Fibroblast of skin of abdomen (primary cell): ENCODE measurements at regions not wholly inside any gene's neighbourhood (a gene's known extent, or its start where the extent isn't known, plus 50 kb on each side); places are given as distances from the start of the nearest gene placed in this dataset.
A peak's percentile ranks its signal among the peaks of the same experiment; 100 is the strongest.
"Not testable (repeated sequence)": the region's sequence is repeated elsewhere in the genome, so short reads cannot be mapped to it uniquely, and the experiment has no call there.

Experiments
- DNase-seq: peaks from one replicate; pipeline ENCODE4 v3.0.0-alpha.2; 2013

DNA sequence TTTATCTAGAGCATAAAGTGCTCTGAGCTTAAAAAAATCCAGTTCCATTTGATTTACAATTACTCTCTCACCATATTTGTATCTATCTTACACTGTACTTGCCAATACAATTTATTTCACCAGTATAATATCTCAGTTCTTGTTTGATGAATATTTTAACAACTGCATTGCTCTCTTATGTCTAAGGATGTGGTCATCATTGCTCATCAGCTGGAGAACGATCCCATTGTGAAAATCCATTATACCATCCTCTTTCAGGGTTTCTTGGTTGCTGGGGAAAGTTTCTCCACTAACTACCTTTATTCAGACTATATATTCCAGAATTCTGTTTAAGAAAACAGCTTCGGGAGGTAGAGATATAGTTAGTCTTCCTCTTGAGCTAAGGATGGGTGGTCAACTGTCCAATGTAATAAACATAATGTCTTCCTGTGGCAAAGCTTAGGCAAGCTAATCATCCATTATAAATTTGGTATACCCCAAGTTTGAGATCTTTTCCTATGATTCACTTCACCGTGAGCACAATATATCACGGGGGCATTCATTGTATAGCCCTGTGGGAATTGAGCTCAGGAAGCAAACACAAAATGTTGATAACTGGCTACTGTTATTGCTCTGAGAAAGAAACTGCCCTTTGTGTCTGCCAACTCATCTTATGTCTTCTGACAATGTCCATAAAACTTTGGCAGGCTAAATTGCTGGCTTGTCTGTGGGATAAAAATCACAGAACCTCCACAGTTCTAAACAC is 2361.9 kb downstream of the ARAP2 start:
- peak; percentile 69 for DNase-seq

GRCh38 chr4:33883111-33883510 is 2361.2 kb downstream of the ARAP2 start:
- DNase-seq: no peak

DNA sequence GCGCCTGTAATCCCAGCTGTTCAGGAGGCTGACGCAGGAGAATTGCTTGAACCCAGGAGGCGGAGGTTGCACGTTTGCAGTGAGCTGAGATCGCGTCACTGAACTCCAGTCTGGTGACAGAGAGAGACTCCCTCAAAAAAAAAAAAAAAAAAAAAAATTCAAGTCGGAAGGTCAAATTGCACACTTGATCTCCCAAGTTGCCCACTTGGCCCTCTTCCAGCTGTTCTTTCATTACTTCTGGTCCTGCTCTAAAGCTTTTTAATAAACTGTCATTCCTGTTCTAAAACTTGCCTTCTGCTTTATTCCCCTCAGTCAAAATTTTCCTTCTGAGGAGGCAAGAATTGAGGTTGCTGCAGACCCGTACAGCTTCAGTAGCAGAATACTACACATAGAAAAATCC is 2358.0 kb downstream of the ARAP2 start:
- no peak for DNase-seq

- DNase-seq: no peak
These were observed 2353.5 kb downstream of the ARAP2 start for GRCh38 chr4:33890841-33891240.

DNA sequence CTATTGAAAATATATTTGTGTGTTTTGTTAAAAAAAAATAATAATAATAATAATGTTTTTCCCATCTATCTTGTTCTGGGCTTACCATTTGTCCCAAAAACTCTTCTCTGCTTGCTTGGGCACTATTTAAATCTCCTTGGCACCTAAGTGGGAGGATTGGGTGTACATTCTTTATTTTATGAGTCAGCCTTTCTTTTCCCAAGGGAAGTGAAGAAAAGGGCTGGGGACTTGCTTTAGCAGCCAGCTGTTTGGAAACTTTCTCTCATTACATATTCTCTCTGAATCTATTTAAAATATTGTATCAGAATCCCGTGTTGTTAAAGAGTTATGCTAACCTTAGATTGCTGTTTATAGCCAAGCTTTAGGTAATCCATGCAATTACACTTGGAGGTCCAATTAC is 2332.4 kb downstream of the ARAP2 start:
- no peak for DNase-seq

DNA sequence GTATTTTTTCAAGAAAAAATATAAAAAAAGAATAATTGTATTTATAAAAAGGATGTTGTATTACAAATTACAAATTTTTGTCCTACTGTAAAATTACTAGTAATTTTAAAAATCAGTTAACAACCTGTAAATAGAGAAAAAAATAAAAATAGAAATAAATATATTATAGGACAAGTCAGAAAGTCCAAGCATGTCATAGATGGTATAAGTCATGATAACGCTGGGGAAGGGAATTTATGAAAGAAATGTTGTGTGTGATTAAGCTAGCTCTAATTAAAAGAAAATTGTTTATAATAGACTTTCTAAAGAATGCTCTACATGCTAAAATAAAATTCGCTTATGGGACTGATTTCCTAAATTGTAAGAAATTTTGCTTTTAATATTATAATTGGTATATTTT is 2329.9 kb downstream of the ARAP2 start:
- DNase-seq: no peak

DNA sequence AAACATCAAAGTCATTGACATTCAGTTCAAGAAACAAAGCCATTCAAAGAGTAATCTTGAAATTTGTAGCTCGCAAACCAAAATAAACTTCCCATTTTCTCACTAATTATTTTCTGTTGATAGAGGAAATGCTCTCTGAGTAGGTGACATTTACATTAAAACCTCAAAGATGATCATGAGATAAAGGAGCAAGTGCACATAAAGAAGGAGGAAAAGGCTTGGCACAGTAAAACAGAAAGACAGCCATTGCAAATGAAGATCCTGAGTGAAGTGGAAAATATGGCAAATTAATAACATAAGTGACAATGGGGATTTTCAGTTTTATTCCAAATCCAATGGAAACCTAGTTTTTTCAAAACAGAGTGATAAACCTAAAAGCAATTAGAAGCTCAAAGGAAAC is 2320.8 kb downstream of the ARAP2 start:
- no peak for DNase-seq

DNA sequence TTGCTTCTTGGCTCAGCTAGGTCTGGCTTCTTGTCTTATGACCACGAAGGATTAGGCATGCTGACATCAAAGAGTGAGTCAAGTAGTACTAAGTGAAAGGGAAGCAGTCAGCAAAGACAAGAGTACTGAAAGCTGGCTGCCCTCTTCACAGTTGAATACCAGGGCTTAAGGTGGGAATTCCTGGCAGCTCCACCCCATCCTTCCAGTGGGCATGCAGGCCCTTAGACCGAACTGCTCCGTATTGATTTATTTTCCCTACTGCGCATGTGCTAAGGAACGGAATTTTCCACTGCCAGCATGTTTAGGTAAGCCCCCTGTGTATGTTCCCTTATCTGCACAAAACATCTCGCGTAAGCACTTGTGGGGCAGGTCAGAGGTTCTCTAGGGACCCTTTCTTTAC is 2320.1 kb downstream of the ARAP2 start:
- peak; percentile 88 for DNase-seq

- peak; percentile 86 for DNase-seq
These were observed 2319.5 kb downstream of the ARAP2 start for GRCh38 chr4:33924811-33925210.

DNA sequence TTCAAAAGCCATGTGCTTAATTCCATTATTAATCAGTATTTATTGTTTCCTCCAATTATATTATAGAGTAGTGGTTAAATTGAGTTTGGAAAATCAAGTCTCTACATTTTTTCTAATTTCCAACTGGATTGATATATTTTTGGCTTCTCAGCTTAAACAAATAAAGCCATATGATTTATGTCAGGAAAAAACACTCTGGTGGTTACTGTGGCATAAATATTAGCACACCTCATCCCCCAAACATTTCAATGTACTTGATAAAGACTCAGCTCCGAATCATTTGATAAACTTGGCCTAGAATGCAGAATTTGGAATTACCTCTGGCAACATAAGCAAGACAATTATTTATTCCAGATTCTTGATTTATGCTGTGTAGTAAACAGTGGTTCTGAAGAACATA is 2313.8 kb downstream of the ARAP2 start:
- peak; percentile 72 for DNase-seq

- no peak for DNase-seq
These were observed 2313.3 kb downstream of the ARAP2 start for GRCh38 chr4:33931026-33931425.

GRCh38 chr4:33940281-33940680 is 2304.0 kb downstream of the ARAP2 start:
- no peak for DNase-seq

GRCh38 chr4:33941854-33942253 is 2302.5 kb downstream of the ARAP2 start:
- peak; percentile 37 for DNase-seq

DNA sequence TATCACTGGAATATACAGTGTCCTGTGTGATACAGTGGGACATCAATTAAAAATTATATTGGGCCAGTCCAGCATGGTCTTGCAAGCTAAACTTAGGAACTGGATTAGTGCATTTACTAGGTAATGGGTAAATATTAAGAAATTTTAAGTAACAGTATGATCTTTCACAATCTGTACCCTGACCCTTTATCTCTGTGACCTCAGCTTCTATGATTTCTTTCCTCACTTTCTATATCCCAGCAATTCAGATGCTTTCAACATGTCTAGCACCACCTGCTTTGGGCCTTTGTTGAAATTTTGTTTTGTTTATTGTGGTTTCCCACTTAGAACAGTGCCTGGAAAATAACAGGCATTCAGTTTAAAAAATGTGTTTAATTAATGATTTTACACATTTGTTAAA is 2295.4 kb downstream of the ARAP2 start:
- no peak for DNase-seq

- DNase-seq: not testable (repeated sequence)
These were observed 2290.5 kb downstream of the ARAP2 start for GRCh38 chr4:33953848-33954247.

DNA sequence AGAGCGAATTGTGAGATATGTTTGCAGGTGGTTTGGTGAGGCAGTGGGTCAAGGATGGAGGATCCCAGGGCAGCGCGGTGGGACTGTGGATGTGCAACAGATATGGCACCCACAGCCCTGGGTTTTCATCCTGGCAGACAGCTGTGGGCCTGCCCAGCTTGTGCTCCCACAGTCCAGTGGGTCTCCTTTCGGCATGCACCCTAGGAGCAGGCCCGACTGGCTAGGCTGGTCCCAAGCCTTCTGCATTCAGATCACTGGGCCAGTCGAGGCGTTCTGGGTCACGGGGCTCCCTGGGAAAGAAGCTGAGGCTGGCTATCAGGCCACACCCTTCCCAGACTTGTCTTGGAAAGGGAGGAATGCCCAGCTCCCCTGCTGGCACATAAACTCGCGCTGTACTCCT is 2289.6 kb downstream of the ARAP2 start:
- no peak for DNase-seq

GRCh38 chr4:33959519-33959918 is 2284.8 kb downstream of the ARAP2 start:
- peak; percentile 70 for DNase-seq

GRCh38 chr4:33961761-33962160 is 2282.6 kb downstream of the ARAP2 start:
- DNase-seq: peak; percentile 65

GRCh38 chr4:33966808-33967207 is 2277.5 kb downstream of the ARAP2 start:
- no peak for DNase-seq

- no peak for DNase-seq
These were observed 2270.0 kb downstream of the ARAP2 start for GRCh38 chr4:33974270-33974669.

GRCh38 chr4:33975995-33976394 is 2268.3 kb downstream of the ARAP2 start:
- no peak for DNase-seq

DNA sequence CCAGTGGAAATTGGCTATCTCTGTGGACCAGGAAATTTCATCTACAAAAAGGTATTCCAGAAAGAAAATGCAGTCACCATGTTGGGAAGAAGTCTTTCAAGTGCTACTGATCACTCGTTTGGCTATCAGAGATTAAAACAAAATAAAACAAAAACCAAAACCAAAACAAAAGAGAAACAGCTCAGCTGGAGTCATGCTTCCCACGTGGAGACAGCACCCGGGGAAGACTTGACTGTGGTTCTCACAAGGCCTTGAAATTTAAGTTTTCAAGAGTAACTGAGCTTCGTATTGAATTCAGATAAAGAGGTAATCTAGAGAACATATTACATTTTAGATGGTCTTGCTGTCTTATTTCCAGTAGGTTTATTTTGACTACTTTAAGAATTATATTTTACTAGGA is 2264.5 kb downstream of the ARAP2 start:
- not testable (repeated sequence) for DNase-seq

DNA sequence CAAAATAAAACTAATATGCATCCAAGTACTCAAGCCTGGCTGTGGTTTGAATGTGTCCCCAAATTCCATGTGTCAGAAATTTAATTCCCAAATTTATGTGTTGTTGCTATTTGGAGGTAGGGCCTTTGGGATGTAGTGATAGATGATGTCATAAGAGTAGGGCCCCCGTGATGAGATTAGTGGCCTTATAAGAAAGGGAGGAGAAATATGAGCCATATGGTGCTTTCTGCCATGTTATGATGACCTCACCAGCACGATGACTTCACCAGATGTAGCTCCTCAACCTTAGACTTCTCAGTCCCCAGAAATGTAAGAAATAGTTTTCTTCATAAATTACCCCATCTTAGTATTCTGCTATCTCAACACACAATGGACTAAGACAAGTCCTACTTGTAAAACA is 2264.0 kb downstream of the ARAP2 start:
- DNase-seq: no peak

DNA sequence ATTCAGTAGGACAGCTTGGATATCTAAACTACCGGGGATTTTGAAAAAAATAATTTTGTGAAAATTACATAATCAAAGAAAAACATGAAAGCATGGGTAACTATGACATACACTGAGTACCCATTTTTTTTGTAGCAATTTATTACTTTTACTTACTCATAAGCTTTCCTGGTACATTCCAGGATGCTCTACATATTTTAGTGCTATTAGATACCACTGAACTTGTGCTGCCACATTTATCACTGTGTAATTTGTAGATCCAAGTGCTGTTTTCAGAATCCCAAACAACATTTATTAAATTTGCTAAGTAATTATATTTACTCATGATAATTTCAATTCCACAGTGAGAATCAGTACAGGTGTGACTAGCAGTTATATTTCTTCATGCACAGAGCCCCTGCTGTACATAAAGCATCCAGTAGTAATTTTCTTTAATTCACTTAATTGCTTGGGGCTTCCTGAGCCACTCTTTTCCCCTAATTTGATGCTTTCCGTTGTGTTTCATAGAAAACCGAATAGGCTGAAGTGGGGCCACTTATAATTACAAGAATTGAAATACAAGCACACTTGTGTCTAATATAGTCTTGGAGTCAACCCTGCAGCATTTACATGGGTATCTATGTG is 2254.4 kb downstream of the ARAP2 start:
- peak; percentile 14 for DNase-seq
